ENCODE measurements at regions not wholly inside any gene's neighbourhood (a gene's known extent, or its start where the extent isn't known, plus 50 kb on each side); places are given as distances from the start of the nearest gene placed in this dataset.
"Not testable (repeated sequence)": the region's sequence is repeated elsewhere in the genome, so short reads cannot be mapped to it uniquely, and the experiment has no call there.

GRCh38 chr7:142647749-142648148, 101.5 kb upstream of the PRSS1 start:
- Histone ChIP-seq H3K4me3 (no peak overlapping the region), H3K27me3 (no peaks in the 10 kb centered on the region), H3K4me1 (no peaks in the 10 kb centered on the region), H3K9me3 (no peaks in the 10 kb centered on the region), H3K27ac (no peak overlapping the region), H3K36me3 (ENCODE audit: low read depth, missing control alignments) (no peaks in the 10 kb centered on the region)
- DNase-seq = no peak
- intact Hi-C loops (cut with DNase I; ENCODE audit: low total_unique reads) = no loop called here
- TF ChIP-seq CTCF (IDR thresholded peaks at IDR 0.05) = no peak
- no peak for TF ChIP-seq POLR2A (IDR thresholded peaks at IDR 0.05)
- WGBS, 2 donors = 88 to 97% methylated on average over 1 of the region's 1 CpG

GRCh38 chr7:142646386-142647140, 102.7 kb upstream of the PRSS1 start:
- no peak overlapping the region for H3K4me3 ChIP-seq
- no peak overlapping the region for H3K27ac ChIP-seq
- intact Hi-C loops (cut with DNase I; ENCODE audit: low total_unique reads) = no loop called here
- H3K36me3 ChIP-seq (ENCODE audit: low read depth, missing control alignments) = no peaks in the 10 kb centered on the region
- 45% methylated on average over 7 of the region's 7 CpGs for WGBS, 2 donors
- DNase-seq = no peak
- no peaks in the 10 kb centered on the region for H3K4me1 ChIP-seq
- H3K9me3 ChIP-seq = no peaks in the 10 kb centered on the region
- no peak for TF ChIP-seq POLR2A (IDR thresholded peaks at IDR 0.05)
- TF ChIP-seq CTCF (IDR thresholded peaks at IDR 0.05) = no peak
- no peaks in the 10 kb centered on the region for H3K27me3 ChIP-seq

GRCh38 chr7:142645777-142646176, 103.5 kb upstream of the PRSS1 start:
- DNase-seq = no peak
- intact Hi-C loops (cut with DNase I; ENCODE audit: low total_unique reads) = no loop called here
- H3K27ac ChIP-seq = no peak overlapping the region
- H3K4me1 ChIP-seq = no peaks in the 10 kb centered on the region
- no peak overlapping the region for H3K4me3 ChIP-seq
- H3K36me3 ChIP-seq (ENCODE audit: low read depth, missing control alignments) = no peaks in the 10 kb centered on the region
- WGBS, 2 donors = 7 to 30% methylated on average over 5 of the region's 5 CpGs
- TF ChIP-seq CTCF (IDR thresholded peaks at IDR 0.05) (no peak), POLR2A (IDR thresholded peaks at IDR 0.05) (no peak)
- H3K9me3 ChIP-seq = no peaks in the 10 kb centered on the region
- no peaks in the 10 kb centered on the region for H3K27me3 ChIP-seq

- no peak for DNase-seq
- TF ChIP-seq CTCF (IDR thresholded peaks at IDR 0.05) = no peak
- TF ChIP-seq POLR2A (IDR thresholded peaks at IDR 0.05) = no peak
These were observed 107.0 kb upstream of the PRSS1 start for GRCh38 chr7:142642316-142642715.

GRCh38 chr7:142641252-142641651, 108.0 kb upstream of the PRSS1 start:
- H3K27ac ChIP-seq; H3K27me3 ChIP-seq; H3K4me3 ChIP-seq; DNase-seq; H3K36me3 ChIP-seq (ENCODE audit: low read depth, missing control alignments); intact Hi-C loops (cut with DNase I; ENCODE audit: low total_unique reads); H3K9me3 ChIP-seq; H3K4me1 ChIP-seq: not testable (repeated sequence)
- 80 to 84% methylated on average over 4 of the region's 4 CpGs for WGBS, 2 donors

More at GRCh38 chr7:142642316-142642715, 107.0 kb upstream of the PRSS1 start:
- no peak overlapping the region for H3K4me3 ChIP-seq
- intact Hi-C loops (cut with DNase I; ENCODE audit: low total_unique reads) = no loop called here
- H3K4me1 ChIP-seq = no peaks in the 10 kb centered on the region
- no peaks in the 10 kb centered on the region for H3K9me3 ChIP-seq
- H3K27ac ChIP-seq = no peak overlapping the region
- H3K27me3 ChIP-seq = no peaks in the 10 kb centered on the region
- H3K36me3 ChIP-seq (ENCODE audit: low read depth, missing control alignments) = no peaks in the 10 kb centered on the region

Data from testis (tissue), 2 donors.